H1 (cell line): ENCODE measurements at regions not wholly inside any gene's neighbourhood (a gene's known extent, or its start where the extent isn't known, plus 50 kb on each side); places are given as distances from the start of the nearest gene placed in this dataset.
A peak's percentile ranks its signal among the peaks of the same experiment; 100 is the strongest.

ENCODE experiments used
- CTCF ChIA-PET: fragments of 300-600 bp; sonication (Branson Sonifier 250); formaldehyde crosslinking; loops from one replicate; lab custom pipeline; 2021; ENCODE audit not compliant: partially characterized antibody; lab: Charles Lee
- POLR2A ChIA-PET: fragments of 300-600 bp; sonication (Branson Sonifier 250); formaldehyde crosslinking; loops from one replicate; lab custom pipeline; 2021; ENCODE audit warnings: inconsistent platforms; ENCODE audit not compliant: partially characterized antibody; lab: Charles Lee
- DNase-seq, 2 experiments: peaks; one replicate each; pipeline versions ENCODE4 v3.0.0 to v3.0.0-alpha.2; 2010 to 2022; ENCODE audit warnings: low spot score in 2 of 2, low read depth in 1 of 2, mixed read lengths in 1 of 2
- FAIRE-seq: peaks from 2 replicates; lab custom pipeline; 2011; peaks lifted over from hg19 to GRCh38; lab: Jason Lieb, UNC
- H2AFZ ChIP-seq: 2 replicates; pipeline ENCODE4 v1.8.1; 2012; ENCODE audit warnings: low read length, inconsistent platforms
- H2AK5ac ChIP-seq: 2 replicates; pipeline ENCODE4 v1.6.1; 2013; ENCODE audit warnings: low read depth, low read length
- H2BK120ac ChIP-seq: replicated peaks from 2 replicates; pipeline ENCODE3; 2013; ENCODE audit warnings: low read depth, low read length, inconsistent platforms
- H2BK12ac ChIP-seq: 2 replicates; pipeline ENCODE4 v1.6.1; 2013; ENCODE audit warnings: low read depth, low read length
- H2BK15ac ChIP-seq: 2 replicates; pipeline ENCODE4 v1.6.1; 2013; ENCODE audit warnings: low read length
- H2BK20ac ChIP-seq: 2 replicates; pipeline ENCODE4 v1.6.1; 2013; ENCODE audit warnings: low read length
- H2BK5ac ChIP-seq: 2 replicates; pipeline ENCODE4 v1.6.1; 2013; ENCODE audit warnings: low read depth, low read length
- H3K14ac ChIP-seq: 2 replicates; pipeline ENCODE4 v1.6.1; 2013; ENCODE audit warnings: inconsistent platforms; ENCODE audit not compliant: insufficient read length
- H3K18ac ChIP-seq: 2 replicates; pipeline ENCODE4 v1.6.1; 2013; ENCODE audit warnings: low read length; ENCODE audit errors: extremely low read depth
- H3K23ac ChIP-seq: 2 replicates; pipeline ENCODE4 v1.6.1; 2013; ENCODE audit warnings: inconsistent platforms; ENCODE audit not compliant: insufficient read length
- H3K23me2 ChIP-seq: 2 replicates; pipeline ENCODE4 v1.6.1; 2013; ENCODE audit warnings: low read depth, low read length
- H3K27ac ChIP-seq: 2 replicates; pipeline ENCODE4 v1.6.1; 2011; ENCODE audit warnings: low read depth, low read length, inconsistent platforms
- H3K27me3 ChIP-seq, 4 experiments: replicated peaks in 1 of 4; 1 replicate in 1 of 4; 2 replicates in 3 of 4; pipeline versions ENCODE4 v1.6.1 to v1.8.1; 2011 to 2013; ENCODE audit warnings: low read length in 3 of 4, mild to moderate bottlenecking in 3 of 4, inconsistent platforms in 2 of 4, mixed read lengths in 2 of 4, moderate library complexity in 1 of 4; ENCODE audit not compliant: control insufficient read depth in 3 of 4, insufficient read depth in 3 of 4; ENCODE audit errors: extremely low read depth in 1 of 4
- H3K36me3 ChIP-seq, 4 experiments: 2 replicates each; pipeline versions ENCODE4 v1.6.1 to v1.8.1; 2011 to 2013; ENCODE audit warnings: mild to moderate bottlenecking in 4 of 4, low read length in 3 of 4, moderate library complexity in 2 of 4, control low read depth in 1 of 4, inconsistent platforms in 1 of 4; ENCODE audit not compliant: insufficient read depth in 4 of 4, control insufficient read depth in 2 of 4
- H3K4ac ChIP-seq: replicated peaks from 2 replicates; pipeline ENCODE3; 2013; ENCODE audit warnings: low read length, low read depth, mixed read lengths, inconsistent platforms; ENCODE audit not compliant: insufficient read length
- H3K4me1 ChIP-seq, 4 experiments: replicated peaks in 1 of 4; 1 replicate in 1 of 4; 2 replicates in 3 of 4; pipeline versions ENCODE4 v1.6.1 to v1.8.1; 2011 to 2013; ENCODE audit warnings: low read length in 3 of 4, inconsistent platforms in 2 of 4, mixed read lengths in 1 of 4; ENCODE audit not compliant: insufficient read depth in 4 of 4, control insufficient read depth in 3 of 4
- H3K4me2 ChIP-seq, 2 experiments: 2 replicates each; pipeline versions ENCODE4 v1.6.1 to v1.8.1; 2011 to 2013; ENCODE audit warnings: low read depth in 2 of 2, low read length in 2 of 2, control low read depth in 1 of 2, inconsistent platforms in 1 of 2, mild to moderate bottlenecking in 1 of 2; ENCODE audit not compliant: insufficient read depth in 1 of 2
- H3K4me3 ChIP-seq, 4 experiments: fragments of 200-600, 300-600 bp in 1 of 4; sonication (generic), shearing (Covaris generic), sonication (Bioruptor Twin) in 1 of 4; 2 replicates each; pipeline versions ENCODE4 v1.5.1 to v1.8.1; 2011 to 2016; ENCODE audit warnings: low read length in 4 of 4, low read depth in 3 of 4, control low read depth in 2 of 4, inconsistent platforms in 2 of 4, mild to moderate bottlenecking in 2 of 4, mixed read lengths in 1 of 4, moderate library complexity in 1 of 4; ENCODE audit not compliant: insufficient read depth in 2 of 4; ENCODE audit errors: extremely low read depth in 1 of 4
- H3K56ac ChIP-seq: replicated peaks from 2 replicates; pipeline ENCODE3; 2013; ENCODE audit warnings: low read depth, mild to moderate bottlenecking, mixed read lengths, low read length, inconsistent platforms; ENCODE audit not compliant: insufficient read length
- H3K79me1 ChIP-seq: 2 replicates; pipeline ENCODE4 v1.6.1; 2013; ENCODE audit warnings: low read depth, low read length, control low read depth
- H3K79me2 ChIP-seq, 2 experiments: 2 replicates each; pipeline versions ENCODE4 v1.6.1 to v1.8.1; 2012 to 2013; ENCODE audit warnings: low read length in 2 of 2, mild to moderate bottlenecking in 2 of 2, inconsistent platforms in 1 of 2; ENCODE audit not compliant: insufficient read depth in 2 of 2, control insufficient read depth in 1 of 2
- H3K9ac ChIP-seq, 4 experiments: replicated peaks in 1 of 4; 1 replicate in 1 of 4; 2 replicates in 3 of 4; pipeline versions ENCODE4 v1.6.1 to v1.8.1; 2011 to 2013; ENCODE audit warnings: low read depth in 3 of 4, low read length in 3 of 4, control low read depth in 2 of 4, mild to moderate bottlenecking in 2 of 4, moderate library complexity in 2 of 4, inconsistent platforms in 1 of 4; ENCODE audit errors: extremely low read depth in 1 of 4
- H3K9me3 ChIP-seq, 2 experiments: 2 replicates each; pipeline versions ENCODE4 v1.6.1 to v1.8.1; 2012 to 2013; ENCODE audit warnings: mild to moderate bottlenecking in 2 of 2, moderate library complexity in 2 of 2, control low read depth in 1 of 2, inconsistent platforms in 1 of 2, low read depth in 1 of 2, low read length in 1 of 2, mixed read lengths in 1 of 2; ENCODE audit not compliant: insufficient read depth in 2 of 2
- H4K20me1 ChIP-seq, 2 experiments: replicated peaks in 1 of 2; 2 replicates each; pipeline versions ENCODE3 to v1.8.1; 2011 to 2013; ENCODE audit warnings: inconsistent platforms in 2 of 2, low read length in 2 of 2, mild to moderate bottlenecking in 1 of 2; ENCODE audit not compliant: insufficient read depth in 2 of 2, control insufficient read depth in 1 of 2
- H4K5ac ChIP-seq: 2 replicates; pipeline ENCODE4 v1.6.1; 2013; ENCODE audit warnings: low read length, low read depth, mixed read lengths, inconsistent platforms; ENCODE audit not compliant: insufficient read length
- H4K8ac ChIP-seq: 2 replicates; pipeline ENCODE4 v1.8.0; 2013; ENCODE audit warnings: mild to moderate bottlenecking, moderate library complexity, low read length, inconsistent platforms; ENCODE audit not compliant: insufficient read depth; ENCODE audit errors: extremely low read depth
- H4K91ac ChIP-seq: replicated peaks from 2 replicates; pipeline ENCODE3; 2013; ENCODE audit warnings: low read length, mixed read lengths, inconsistent platforms; ENCODE audit not compliant: insufficient read length
- BCL11A ChIP-seq, 2 experiments: IDR thresholded peaks; one replicate each; pipeline ENCODE4 v1.6.1; 2011; ENCODE audit warnings: low read depth in 2 of 2, low read length in 2 of 2, mild to moderate bottlenecking in 2 of 2
- EP300 ChIP-seq, 2 experiments: IDR thresholded peaks; 1 replicate in 1 of 2; 2 replicates in 1 of 2; pipeline ENCODE4 v1.6.1; 2011 to 2012; ENCODE audit warnings: low read depth in 2 of 2, low read length in 2 of 2, mild to moderate bottlenecking in 2 of 2, borderline replicate concordance in 1 of 2, inconsistent platforms in 1 of 2, moderate library complexity in 1 of 2
- JUN ChIP-seq: IDR thresholded peaks from 2 replicates; pipeline ENCODE4 v1.6.1; 2011; ENCODE audit warnings: low read depth, mild to moderate bottlenecking, improper control_type of control experiment, low read length
- KDM4A ChIP-seq: IDR thresholded peaks from one replicate; pipeline ENCODE4 v1.7.1; 2012; ENCODE audit warnings: low read depth, mild to moderate bottlenecking, moderate library complexity, low read length, inconsistent platforms; ENCODE audit not compliant: severe bottlenecking
- MAFK ChIP-seq: IDR thresholded peaks from 2 replicates; pipeline ENCODE4 v1.6.1; 2012; ENCODE audit warnings: low read depth, mild to moderate bottlenecking, improper control_type of control experiment, low read length
- NANOG ChIP-seq: IDR thresholded peaks from 2 replicates; pipeline ENCODE4 v1.6.1; 2011; ENCODE audit warnings: low read length, low read depth, mild to moderate bottlenecking, inconsistent platforms; ENCODE audit not compliant: insufficient read depth, poor library complexity, severe bottlenecking
- POU5F1 ChIP-seq: IDR thresholded peaks from 2 replicates; pipeline ENCODE4 v1.6.1; 2011; ENCODE audit warnings: low read depth, mild to moderate bottlenecking, low read length, moderate library complexity
- RXRA ChIP-seq: IDR thresholded peaks from 2 replicates; pipeline ENCODE4 v1.6.1; 2011; ENCODE audit warnings: low read depth, mild to moderate bottlenecking, low read length, moderate library complexity; ENCODE audit not compliant: insufficient read depth
- SIRT6 ChIP-seq: IDR thresholded peaks from one replicate; pipeline ENCODE4 v1.7.1; 2012; ENCODE audit warnings: low read length, inconsistent platforms
- SP1 ChIP-seq: IDR thresholded peaks from 2 replicates; pipeline ENCODE4 v1.6.1; 2011; ENCODE audit warnings: low read depth, low read length
- TCF12 ChIP-seq: IDR thresholded peaks from 2 replicates; pipeline ENCODE4 v1.6.1; 2011; ENCODE audit warnings: low read depth, mild to moderate bottlenecking, low read length
- TEAD4 ChIP-seq: IDR thresholded peaks from 2 replicates; pipeline ENCODE4 v1.6.1; 2012; ENCODE audit warnings: low read depth, low read length, inconsistent platforms, mixed read lengths
- YY1 ChIP-seq: IDR thresholded peaks from 2 replicates; pipeline ENCODE4 v1.6.1; 2011; ENCODE audit warnings: low read depth, mild to moderate bottlenecking, low read length
- WGBS, 2 experiments: shearing (Covaris generic) in 1 of 2; methylation state at CpG; one replicate each; pipeline versions ENCODE4 v1.1.6 to v1.1.7; 2013 to 2015; ENCODE audit warnings: low lambda C conversion rate in 2 of 2, mixed read lengths in 2 of 2, inconsistent platforms in 1 of 2, low coverage in 1 of 2, missing lambda C conversion rate in 1 of 2; ENCODE audit not compliant: insufficient replicate concordance in 2 of 2, insufficient coverage in 1 of 2, insufficient read length in 1 of 2; ENCODE audit errors: extremely low coverage in 1 of 2, missing lambda C conversion rate in 1 of 2; 5-methylcytosine and 5-hydroxymethylcytosine counted together

DNA sequence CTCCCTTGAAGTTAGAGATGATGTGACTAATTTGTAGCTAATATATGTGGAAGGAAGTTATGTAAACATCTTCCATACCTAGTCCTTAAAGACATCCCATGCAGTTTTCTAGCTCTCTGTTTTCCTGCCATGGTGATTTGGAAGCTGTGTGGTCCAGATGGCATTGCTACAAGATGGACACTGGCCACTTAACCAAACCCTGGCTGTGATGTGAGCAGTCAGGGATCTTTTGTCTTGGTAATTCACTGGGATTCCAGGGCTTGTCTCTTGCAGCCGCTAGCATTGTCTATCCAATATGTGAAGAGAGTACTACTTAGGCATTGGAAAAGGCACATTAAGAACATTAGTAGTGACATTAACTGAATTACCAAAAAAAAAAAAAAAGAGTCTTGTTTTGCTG, 139.9 kb upstream of the DOCK10 start:
- Histone ChIP-seq H3K4me2 (no peak overlapping the region), H3K23ac (no peak overlapping the region), H4K5ac (no peak overlapping the region), H3K9ac (no peak overlapping the region), H4K8ac (no peak overlapping the region), H2BK20ac (no peak overlapping the region), H2AK5ac (no peak overlapping the region), H3K23me2 (no peaks in the 10 kb centered on the region), H2BK120ac (no peak overlapping the region), H3K4me1 (peaks cover 0 to 6% (median 3%) of the 10 kb centered on the region in 4 experiments; a peak in 2 of 7 replicates), H3K14ac (no peak overlapping the region), H3K9me3 (no peaks in the 10 kb centered on the region), H3K27ac (no peak overlapping the region), H4K91ac (no peak overlapping the region), H3K79me2 (no peaks in the 10 kb centered on the region), H3K18ac (no peak overlapping the region), H4K20me1 (no peaks in the 10 kb centered on the region), H3K79me1 (no peaks in the 10 kb centered on the region), H2AFZ (no peak overlapping the region), H3K27me3 (no peaks in the 10 kb centered on the region; a peak in 1 of 7 replicates), H3K4me3 (no peak overlapping the region), H3K36me3 (no peaks in the 10 kb centered on the region), H3K4ac (no peak overlapping the region), H2BK15ac (no peak overlapping the region), H2BK5ac (no peak overlapping the region), H3K56ac (no peak overlapping the region), H2BK12ac (no peak overlapping the region)
- POLR2A ChIA-PET, result no interaction called here
- TF ChIP-seq YY1, result peak; percentile 77; the same call in 1 of the 2 replicates
- TF ChIP-seq BCL11A (IDR thresholded peaks at IDR 0.05; ENCODE audit: low read depth in 2 of 2, low read length in 2 of 2), result peak in 1 of 2 experiments; percentile 54
- TF ChIP-seq SP1, result peak; percentile 42; the same call in 1 of the 2 replicates
- TF ChIP-seq SIRT6, result no peak
- no peak for TF ChIP-seq MAFK
- TF ChIP-seq POU5F1, result 0 out of 2 replicates have a peak, but pooled peaks have one; percentile 44
- TF ChIP-seq KDM4A, result no peak
- TF ChIP-seq EP300 (IDR thresholded peaks at IDR 0.05; ENCODE audit: borderline replicate concordance in 1 of 2, low read depth in 2 of 2, low read length in 2 of 2), result peak in 1 of 2 experiments; percentile 62; a peak in 1 of 3 replicates
- peak; percentile 85; the same call in 1 of the 2 replicates for TF ChIP-seq TCF12
- no peak for TF ChIP-seq JUN
- peak; percentile 95 for TF ChIP-seq NANOG
- peak; percentile 94 for TF ChIP-seq TEAD4
- TF ChIP-seq RXRA, result no peak
- DNase-seq, result peak in 1 of 2 experiments; percentile 17
- CTCF ChIA-PET, result interaction anchor here (0.8 to 2.1 kb wide), 2 partner anchors 60 to 101 kb away, joined by 4 to 8 read pairs; no protein-coding TSS in a partner anchor
- peak; percentile 93 for FAIRE-seq
- 53% methylated on average over 1 of the region's 1 CpG; no CpG with 5 or more reads in 1 of the 2 experiments for WGBS, 2 experiments
